Fibroblast of lung (primary cell): ENCODE measurements at regions not wholly inside any gene's neighbourhood (a gene's known extent, or its start where the extent isn't known, plus 50 kb on each side); places are given as distances from the start of the nearest gene placed in this dataset.
A peak's percentile ranks its signal among the peaks of the same experiment; 100 is the strongest.

Experiments
- DNase-seq, 2 donors: peaks; one replicate each; pipeline versions ENCODE4 v3.0.0 to v3.0.0-alpha.2; 2010; ENCODE audit warnings: low read depth in 2 of 2
- H2AFZ ChIP-seq: 2 replicates; pipeline ENCODE4 v1.5.1; 2012; ENCODE audit warnings: low read length, control low read depth, inconsistent platforms
- H3K27ac ChIP-seq: 2 replicates; pipeline ENCODE4 v1.5.1; 2011; ENCODE audit warnings: low read length, control low read depth; ENCODE audit not compliant: insufficient read depth
- H3K27me3 ChIP-seq: 2 replicates; pipeline ENCODE4 v1.5.1; 2011; ENCODE audit warnings: mild to moderate bottlenecking, low read length; ENCODE audit not compliant: control insufficient read depth, insufficient read depth
- H3K36me3 ChIP-seq: 2 replicates; pipeline ENCODE4 v1.5.1; 2011; ENCODE audit warnings: low read length; ENCODE audit not compliant: control insufficient read depth, insufficient read depth
- H3K4me1 ChIP-seq: 2 replicates; pipeline ENCODE4 v1.5.1; 2011; ENCODE audit warnings: low read length; ENCODE audit not compliant: control insufficient read depth, insufficient read depth; ENCODE audit errors: extremely low read depth
- H3K4me2 ChIP-seq: 2 replicates; pipeline ENCODE4 v1.5.1; 2011; ENCODE audit warnings: low read length, control low read depth; ENCODE audit not compliant: insufficient read depth; ENCODE audit errors: extremely low read depth
- H3K4me3 ChIP-seq, 4 experiments: fragments of 200-600 bp in 1 of 4; sonication (generic) in 1 of 4; replicated peaks in 1 of 4; 2 replicates each; pipeline ENCODE4 v1.5.1; 2011 to 2016; ENCODE audit warnings: low read length in 4 of 4, low read depth in 3 of 4, mild to moderate bottlenecking in 3 of 4, control low read depth in 2 of 4, inconsistent platforms in 1 of 4, mixed read lengths in 1 of 4; ENCODE audit not compliant: insufficient read depth in 1 of 4; ENCODE audit errors: control extremely low read depth in 1 of 4
- H3K79me2 ChIP-seq: 2 replicates; pipeline ENCODE4 v1.5.1; 2012; ENCODE audit warnings: mild to moderate bottlenecking, low read length, inconsistent platforms; ENCODE audit not compliant: control insufficient read depth, insufficient read depth
- H3K9ac ChIP-seq: 2 replicates; pipeline ENCODE4 v1.5.1; 2011; ENCODE audit warnings: mild to moderate bottlenecking, low read length, control low read depth; ENCODE audit not compliant: insufficient read depth
- H3K9me3 ChIP-seq: 2 replicates; pipeline ENCODE4 v1.5.1; 2012; ENCODE audit warnings: low read depth, low read length; ENCODE audit not compliant: control insufficient read depth, insufficient read depth
- H4K20me1 ChIP-seq: 2 replicates; pipeline ENCODE4 v1.5.1; 2011; ENCODE audit warnings: low read length; ENCODE audit not compliant: control insufficient read depth, insufficient read depth; ENCODE audit errors: extremely low read depth
- CTCF ChIP-seq, 2 donors: IDR thresholded peaks in 1 of 2; conservative IDR thresholded peaks in 1 of 2; 1 replicate in 1 of 2; 2 replicates in 1 of 2; pipeline ENCODE4 v1.5.1; 2011 to 2012; ENCODE audit warnings: low read length in 2 of 2, control low read depth in 1 of 2, inconsistent platforms in 1 of 2, low read depth in 1 of 2, mild to moderate bottlenecking in 1 of 2
- EZH2 ChIP-seq: IDR thresholded peaks from 2 replicates; pipeline ENCODE4 v1.5.1; 2012; ENCODE audit warnings: low read length, control low read depth, mild to moderate bottlenecking; ENCODE audit errors: missing control alignments

DNA sequence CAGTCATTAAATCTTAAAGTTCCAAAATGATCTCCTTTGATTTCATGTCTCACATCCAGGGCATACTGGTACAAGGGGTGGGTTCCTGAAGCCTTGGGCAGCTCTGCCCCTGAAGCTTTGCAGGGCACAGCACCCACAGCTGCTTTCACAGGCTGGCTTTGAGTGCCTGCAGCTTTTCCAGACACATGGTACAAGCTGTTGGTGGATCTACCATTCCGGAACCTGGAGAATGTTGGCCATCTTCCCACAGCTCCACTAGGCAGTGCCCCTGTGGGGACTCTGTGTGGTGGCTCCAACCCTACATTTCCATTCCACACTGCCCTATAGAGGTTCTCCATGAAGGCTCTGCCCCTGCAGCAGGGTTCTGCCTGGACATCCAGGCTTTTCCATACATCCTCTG, 211.1 kb upstream of the THBS1 start:
- no peak for TF ChIP-seq EZH2
- TF ChIP-seq CTCF (conservative IDR thresholded peaks at IDR 0.05 in 1 of 2, IDR thresholded peaks at IDR 0.05 in 1 of 2; ENCODE audit: low read depth in 1 of 2, low read length in 2 of 2), result no peak
- Histone ChIP-seq H2AFZ (no peak overlapping the region), H3K9ac (no peak overlapping the region), H3K36me3 (no peaks in the 10 kb centered on the region), H3K27me3 (no peaks in the 10 kb centered on the region), H3K4me2 (no peak overlapping the region), H3K79me2 (no peaks in the 10 kb centered on the region), H3K4me1 (no peaks in the 10 kb centered on the region), H3K27ac (no peak overlapping the region), H3K9me3 (no peaks in the 10 kb centered on the region), H4K20me1 (no peaks in the 10 kb centered on the region), H3K4me3 (no peak overlapping the region)
- DNase-seq, result no peak

DNA sequence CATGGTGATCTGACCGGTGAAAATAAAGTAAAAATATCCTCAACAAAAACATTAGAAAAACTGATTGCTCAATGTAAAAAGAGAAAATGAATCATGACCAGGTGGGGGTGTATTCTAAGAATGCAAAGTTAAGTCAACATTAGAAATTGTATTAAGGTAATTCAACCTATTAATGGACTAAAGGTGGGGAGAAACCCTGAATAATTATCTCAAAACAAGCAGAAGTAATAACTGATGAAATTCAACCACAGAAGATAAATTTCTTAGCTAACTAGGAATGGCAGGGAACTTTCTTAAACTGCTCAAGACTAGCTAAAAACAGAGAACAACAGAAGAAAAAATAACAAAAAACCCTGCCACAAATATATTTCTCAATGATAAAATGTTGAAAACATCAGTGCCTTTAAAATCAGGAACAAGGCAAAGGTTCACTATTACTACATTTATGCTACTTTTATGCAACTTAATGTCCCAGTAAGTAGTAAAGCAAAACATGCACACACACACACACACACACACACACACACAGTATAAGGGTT, 204.4 kb upstream of the THBS1 start:
- no peak overlapping the region for H2AFZ ChIP-seq
- peak; percentile 42 to 58 for DNase-seq
- TF ChIP-seq EZH2 (no peak), CTCF (conservative IDR thresholded peaks at IDR 0.05 in 1 of 2, IDR thresholded peaks at IDR 0.05 in 1 of 2; ENCODE audit: low read depth in 1 of 2, low read length in 2 of 2) (no peak)

GRCh38 chr15:39381517-39381916, 199.4 kb upstream of the THBS1 start:
- no peak for TF ChIP-seq EZH2
- no peak for TF ChIP-seq CTCF (conservative IDR thresholded peaks at IDR 0.05 in 1 of 2, IDR thresholded peaks at IDR 0.05 in 1 of 2; ENCODE audit: low read depth in 1 of 2, low read length in 2 of 2)
- no peak overlapping the region for H3K4me3 ChIP-seq
- H3K4me1 ChIP-seq, result no peaks in the 10 kb centered on the region
- no peaks in the 10 kb centered on the region for H3K79me2 ChIP-seq
- no peaks in the 10 kb centered on the region for H3K36me3 ChIP-seq
- no peaks in the 10 kb centered on the region for H4K20me1 ChIP-seq
- no peak overlapping the region for H3K9ac ChIP-seq
- H3K27ac ChIP-seq, result no peak overlapping the region
- H2AFZ ChIP-seq, result no peak overlapping the region
- H3K9me3 ChIP-seq, result no peaks in the 10 kb centered on the region
- peak in 1 of 2 donors; percentile 55 for DNase-seq
- no peak overlapping the region for H3K4me2 ChIP-seq
- H3K27me3 ChIP-seq, result no peaks in the 10 kb centered on the region

More for the DNA sequence above, 204.4 kb upstream of the THBS1 start:
- Histone ChIP-seq H3K36me3 (no peaks in the 10 kb centered on the region), H3K27me3 (no peaks in the 10 kb centered on the region), H3K4me2 (no peak overlapping the region), H3K9me3 (no peaks in the 10 kb centered on the region), H3K4me3 (no peak overlapping the region), H3K79me2 (no peaks in the 10 kb centered on the region), H3K4me1 (no peaks in the 10 kb centered on the region), H3K9ac (no peak overlapping the region), H4K20me1 (no peaks in the 10 kb centered on the region), H3K27ac (no peak overlapping the region)
